Activated naive CD8-positive, alpha-beta T cell (primary cell): ENCODE measurements at regions not wholly inside any gene's neighbourhood (a gene's known extent, or its start where the extent isn't known, plus 50 kb on each side); places are given as distances from the start of the nearest gene placed in this dataset.
"Not testable (repeated sequence)": the region's sequence is repeated elsewhere in the genome, so short reads cannot be mapped to it uniquely, and the experiment has no call there.

Experiments used
- H3K27ac Mint-ChIP-seq: one replicate; pipeline ENCODE4 v1.8.0; 2021; ENCODE audit warnings: mixed read lengths
- H3K27me3 Mint-ChIP-seq: one replicate; pipeline ENCODE4 v1.8.0; 2021; ENCODE audit warnings: mixed read lengths
- H3K36me3 Mint-ChIP-seq: one replicate; pipeline ENCODE4 v1.8.0; 2021; ENCODE audit warnings: mixed read lengths
- H3K4me1 Mint-ChIP-seq: one replicate; pipeline ENCODE4 v1.8.0; 2021; ENCODE audit warnings: low read depth, mixed read lengths
- H3K4me3 Mint-ChIP-seq: one replicate; pipeline ENCODE4 v1.8.0; 2021; ENCODE audit warnings: mild to moderate bottlenecking, mixed read lengths
- H3K9me3 Mint-ChIP-seq: one replicate; pipeline ENCODE4 v1.8.0; 2021; ENCODE audit warnings: low read depth, mixed read lengths

GRCh38 chr3:66552846-66553245, 52.0 kb upstream of the LRIG1 start:
- H3K27me3 Mint-ChIP-seq, result no peaks in the 10 kb centered on the region
- H3K4me3 Mint-ChIP-seq, result no peak overlapping the region
- no peaks in the 10 kb centered on the region for H3K4me1 Mint-ChIP-seq
- no peak overlapping the region for H3K27ac Mint-ChIP-seq
- H3K9me3 Mint-ChIP-seq, result no peaks in the 10 kb centered on the region
- no peaks in the 10 kb centered on the region for H3K36me3 Mint-ChIP-seq

DNA sequence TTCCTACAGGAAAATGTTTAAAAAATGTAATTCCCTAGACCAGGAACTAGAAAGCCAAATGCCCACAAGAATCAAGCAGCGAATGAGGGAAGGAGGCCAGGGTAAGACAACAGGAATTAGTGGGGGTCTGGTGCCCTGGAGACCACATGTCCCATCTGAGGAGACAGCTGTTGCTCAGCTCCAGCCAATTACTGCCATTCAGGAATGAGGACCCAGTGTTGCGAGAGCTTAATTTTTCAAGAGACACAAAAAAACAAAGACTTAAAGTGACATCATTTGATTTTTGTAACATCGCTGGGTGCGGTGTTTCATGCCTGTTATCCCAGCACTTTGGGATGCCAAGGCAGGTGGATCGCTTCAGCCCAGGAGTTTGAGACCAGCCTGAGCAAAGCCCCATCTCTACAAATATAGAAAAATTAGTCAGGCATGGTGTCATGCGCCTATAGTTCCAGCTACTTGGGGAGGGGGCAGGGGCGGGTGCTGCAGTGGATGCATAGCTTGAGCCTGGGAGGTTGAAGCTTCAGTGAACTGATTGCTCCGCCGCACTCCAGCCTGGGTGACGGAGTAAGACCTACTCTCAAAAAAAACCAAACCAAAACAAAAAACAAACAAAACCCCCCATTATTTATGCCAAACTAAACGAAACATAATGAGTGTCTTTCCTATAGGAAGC, 52.8 kb upstream of the LRIG1 start:
- Mint-ChIP-seq H3K27me3 (no peaks in the 10 kb centered on the region), H3K27ac (no peak overlapping the region), H3K9me3 (no peaks in the 10 kb centered on the region), H3K4me1 (no peaks in the 10 kb centered on the region), H3K36me3 (no peaks in the 10 kb centered on the region), H3K4me3 (no peak overlapping the region)

DNA sequence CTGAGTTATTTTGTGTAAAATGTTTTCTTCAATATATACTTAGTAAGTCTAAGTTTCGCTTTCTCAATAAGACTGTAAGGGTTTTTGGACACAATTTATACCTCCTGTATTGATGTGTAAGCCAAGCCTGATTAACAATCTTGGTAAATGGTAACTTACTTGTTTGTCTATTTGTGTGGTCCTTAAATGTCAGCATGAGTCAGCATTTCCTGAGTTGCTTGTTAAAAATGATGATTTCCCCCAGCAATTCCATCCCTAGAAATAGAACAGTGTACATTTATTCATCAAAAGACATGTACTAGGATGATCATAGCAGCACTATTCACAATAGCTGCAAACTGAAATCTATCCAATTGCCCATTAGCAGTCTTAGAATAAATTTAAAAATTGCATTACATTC, 53.4 kb upstream of the LRIG1 start:
- no peaks in the 10 kb centered on the region for H3K36me3 Mint-ChIP-seq
- no peak overlapping the region for H3K4me3 Mint-ChIP-seq
- no peaks in the 10 kb centered on the region for H3K9me3 Mint-ChIP-seq
- H3K4me1 Mint-ChIP-seq, result no peaks in the 10 kb centered on the region
- no peak overlapping the region for H3K27ac Mint-ChIP-seq
- no peaks in the 10 kb centered on the region for H3K27me3 Mint-ChIP-seq

DNA sequence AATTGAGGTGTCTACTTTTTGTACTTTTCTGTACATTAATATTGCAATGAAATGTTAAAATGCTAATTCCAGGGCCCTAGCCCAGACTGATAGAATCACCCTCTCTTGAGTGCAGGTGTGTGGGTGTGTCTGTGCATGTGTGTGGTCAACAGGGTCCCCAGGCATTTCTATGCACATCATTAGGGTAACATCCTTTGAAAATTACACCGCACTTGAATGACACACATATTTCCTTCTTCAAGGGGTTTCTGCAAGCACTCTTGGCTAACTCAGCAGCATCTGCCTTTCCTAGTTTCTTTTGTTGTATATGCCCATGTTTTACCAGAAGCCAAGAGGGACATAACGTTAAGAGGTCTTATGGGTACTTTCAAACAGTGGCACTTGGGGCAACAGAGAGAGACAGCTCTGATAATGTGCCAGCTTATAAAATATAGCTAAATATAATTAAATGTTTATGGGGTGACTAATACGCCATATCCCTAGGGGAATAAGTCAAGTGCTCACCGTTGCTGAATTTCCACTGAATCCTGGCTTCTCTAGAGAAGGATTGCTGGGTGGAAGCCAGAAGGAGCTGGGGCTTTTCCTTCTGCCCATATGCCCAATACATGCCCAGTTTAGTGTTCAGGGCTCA, 54.5 kb upstream of the LRIG1 start:
- H3K36me3 Mint-ChIP-seq, result no peaks in the 10 kb centered on the region
- H3K4me1 Mint-ChIP-seq, result no peaks in the 10 kb centered on the region
- no peak overlapping the region for H3K4me3 Mint-ChIP-seq
- no peaks in the 10 kb centered on the region for H3K27me3 Mint-ChIP-seq
- no peak overlapping the region for H3K27ac Mint-ChIP-seq
- no peaks in the 10 kb centered on the region for H3K9me3 Mint-ChIP-seq

- Mint-ChIP-seq H3K27me3 (no peaks in the 10 kb centered on the region), H3K4me1 (no peaks in the 10 kb centered on the region), H3K4me3 (no peak overlapping the region), H3K36me3 (no peaks in the 10 kb centered on the region), H3K27ac (no peak overlapping the region), H3K9me3 (no peaks in the 10 kb centered on the region)
These were observed 56.3 kb upstream of the LRIG1 start for GRCh38 chr3:66557170-66557569.

DNA sequence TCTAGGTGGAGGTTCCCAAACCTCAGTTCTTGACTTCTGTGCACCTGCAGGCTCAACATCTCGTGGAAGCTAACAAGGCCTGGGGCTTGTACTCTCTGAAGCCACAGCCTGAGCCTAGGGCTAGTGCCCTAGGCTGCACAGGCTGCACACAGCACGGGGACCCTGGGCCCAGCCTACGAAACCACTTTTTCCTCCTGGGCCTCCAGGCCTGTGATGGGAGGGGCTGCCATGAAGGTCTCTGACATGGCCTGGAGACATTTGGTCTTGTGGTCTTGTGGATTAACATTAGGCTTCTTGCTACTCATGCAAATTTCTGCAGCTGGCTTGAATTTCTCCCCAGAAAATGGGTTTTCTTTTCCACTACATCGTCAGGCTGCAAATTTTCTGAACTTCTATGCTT, 59.1 kb upstream of the LRIG1 start:
- H3K4me3 Mint-ChIP-seq, H3K27ac Mint-ChIP-seq, H3K9me3 Mint-ChIP-seq, H3K36me3 Mint-ChIP-seq, H3K4me1 Mint-ChIP-seq, H3K27me3 Mint-ChIP-seq: not testable (repeated sequence)

- Mint-ChIP-seq H3K27me3 (no peaks in the 10 kb centered on the region), H3K4me1 (no peaks in the 10 kb centered on the region), H3K4me3 (no peak overlapping the region), H3K9me3 (no peaks in the 10 kb centered on the region), H3K36me3 (no peaks in the 10 kb centered on the region), H3K27ac (no peak overlapping the region)
These were observed 60.5 kb upstream of the LRIG1 start for GRCh38 chr3:66561367-66561766.

DNA sequence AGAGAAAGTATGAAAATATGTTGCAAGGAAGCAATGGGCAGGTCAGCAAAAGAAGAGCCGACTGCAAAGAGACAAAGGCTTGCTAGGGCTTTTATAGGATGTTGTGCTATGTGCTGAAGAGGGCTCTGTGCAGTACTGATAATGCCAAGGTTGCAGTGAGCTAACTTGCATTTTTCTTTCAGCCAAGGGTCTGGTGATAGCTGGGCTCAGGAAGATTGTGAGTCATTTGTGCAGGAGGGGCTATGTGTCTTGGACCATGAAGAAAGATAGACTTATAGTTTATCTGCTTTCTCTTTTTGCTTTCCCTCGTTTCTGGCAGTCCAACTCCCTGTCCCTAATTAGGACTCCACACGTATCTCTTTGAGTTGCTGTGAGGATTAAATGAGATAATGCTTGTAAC, 64.5 kb upstream of the LRIG1 start:
- H3K27ac Mint-ChIP-seq, result no peak overlapping the region
- H3K9me3 Mint-ChIP-seq, result no peaks in the 10 kb centered on the region
- H3K4me1 Mint-ChIP-seq, result no peaks in the 10 kb centered on the region
- H3K27me3 Mint-ChIP-seq, result peaks cover 4% of the 10 kb centered on the region
- no peaks in the 10 kb centered on the region for H3K36me3 Mint-ChIP-seq
- no peak overlapping the region for H3K4me3 Mint-ChIP-seq

DNA sequence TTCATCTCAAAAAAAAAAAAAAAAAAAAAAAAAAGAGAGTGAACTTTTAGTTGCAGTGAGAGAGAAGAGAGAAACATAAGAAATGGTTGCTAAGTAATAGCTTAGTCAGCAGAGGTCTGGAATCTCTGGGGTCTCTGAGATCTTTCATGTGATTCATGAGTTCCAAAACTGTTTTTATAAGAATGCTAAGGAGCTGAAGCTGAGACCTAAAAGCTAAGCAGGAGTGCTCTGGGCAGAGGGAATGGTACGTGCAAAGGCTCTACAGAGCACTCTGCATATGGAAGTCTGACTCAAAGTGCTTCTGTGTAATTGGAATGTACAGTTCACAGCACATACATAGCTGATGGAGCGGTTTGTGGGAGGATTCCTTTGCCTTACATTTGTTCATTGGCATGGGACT, 66.3 kb upstream of the LRIG1 start:
- Mint-ChIP-seq H3K4me1 (no peaks in the 10 kb centered on the region), H3K27me3 (peaks cover 4% of the 10 kb centered on the region), H3K4me3 (no peak overlapping the region), H3K27ac (no peak overlapping the region), H3K36me3 (no peaks in the 10 kb centered on the region), H3K9me3 (no peaks in the 10 kb centered on the region)

DNA sequence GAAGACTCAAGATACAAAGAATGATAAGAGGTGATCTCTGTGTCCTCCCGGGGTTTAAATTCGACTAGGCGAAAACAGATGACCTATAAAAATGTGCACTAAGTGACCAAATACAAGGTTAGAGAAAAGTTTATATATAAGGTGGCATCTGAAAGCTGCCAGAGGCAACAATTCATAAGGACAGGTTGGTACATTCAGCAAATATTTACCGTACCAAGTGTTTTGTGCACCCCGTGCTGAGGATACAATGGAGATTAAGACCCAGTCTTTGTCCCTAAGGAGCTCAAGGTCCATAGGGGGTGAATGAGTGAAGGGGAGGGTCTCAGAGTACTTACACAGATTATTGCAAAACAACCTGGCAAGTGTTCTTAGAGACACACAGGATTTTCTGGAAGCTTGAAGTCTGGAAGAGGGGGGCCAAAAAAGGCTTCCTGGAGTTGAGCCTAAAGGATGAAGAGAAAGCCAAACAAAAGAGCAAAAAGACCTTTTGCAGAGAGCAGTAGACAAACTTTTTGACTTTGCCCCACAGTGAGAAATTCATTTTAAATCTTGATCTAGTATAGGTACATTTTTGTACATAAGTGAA, 71.4 kb upstream of the LRIG1 start:
- Mint-ChIP-seq H3K4me3 (no peak overlapping the region), H3K4me1 (no peaks in the 10 kb centered on the region), H3K27me3 (peaks cover 2% of the 10 kb centered on the region), H3K27ac (no peak overlapping the region), H3K36me3 (no peaks in the 10 kb centered on the region), H3K9me3 (no peaks in the 10 kb centered on the region)

- Mint-ChIP-seq H3K4me1 (no peaks in the 10 kb centered on the region), H3K27me3 (peaks cover 2% of the 10 kb centered on the region), H3K4me3 (no peak overlapping the region), H3K36me3 (no peaks in the 10 kb centered on the region), H3K9me3 (no peaks in the 10 kb centered on the region), H3K27ac (no peak overlapping the region)
These were observed 72.3 kb upstream of the LRIG1 start for GRCh38 chr3:66572938-66573710.

GRCh38 chr3:66574091-66574490, 73.3 kb upstream of the LRIG1 start:
- H3K27me3 Mint-ChIP-seq, result no peaks in the 10 kb centered on the region
- H3K9me3 Mint-ChIP-seq, result peaks cover 9% of the 10 kb centered on the region
- peaks cover 7% of the 10 kb centered on the region for H3K36me3 Mint-ChIP-seq
- H3K4me1 Mint-ChIP-seq, result no peaks in the 10 kb centered on the region
- H3K27ac Mint-ChIP-seq, result no peak overlapping the region
- no peak overlapping the region for H3K4me3 Mint-ChIP-seq

GRCh38 chr3:66577426-66578203, 76.8 kb upstream of the LRIG1 start:
- Mint-ChIP-seq H3K4me3 (no peak overlapping the region), H3K9me3 (peaks cover 14% of the 10 kb centered on the region), H3K27me3 (peaks cover 3% of the 10 kb centered on the region), H3K27ac (no peak overlapping the region), H3K4me1 (peaks cover 2% of the 10 kb centered on the region), H3K36me3 (peaks cover 10% of the 10 kb centered on the region)

DNA sequence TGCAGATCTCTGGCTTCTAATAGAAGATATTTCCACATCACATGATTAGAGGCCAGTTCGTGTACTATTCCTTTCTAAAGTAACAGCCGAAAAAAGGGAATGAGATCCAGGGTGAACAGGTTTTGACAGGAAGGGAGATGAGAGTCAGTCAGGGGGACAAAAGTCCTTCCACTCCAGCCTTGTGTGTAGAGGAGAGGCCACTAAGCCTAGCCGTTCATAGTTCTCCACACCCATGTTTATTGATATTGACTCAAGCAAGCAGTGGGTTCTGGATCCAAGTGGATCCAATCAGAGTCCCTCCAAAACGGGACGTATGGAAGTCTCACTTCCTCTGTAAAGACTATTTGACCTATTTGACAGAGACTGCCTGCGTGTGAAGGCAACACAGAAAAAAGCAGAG, 80.4 kb upstream of the LRIG1 start:
- peaks cover 14% of the 10 kb centered on the region for H3K9me3 Mint-ChIP-seq
- peaks cover 15% of the 10 kb centered on the region for H3K4me1 Mint-ChIP-seq
- peaks cover 10% of the 10 kb centered on the region for H3K36me3 Mint-ChIP-seq
- H3K4me3 Mint-ChIP-seq, result no peak overlapping the region
- H3K27ac Mint-ChIP-seq, result no peak overlapping the region
- H3K27me3 Mint-ChIP-seq, result peaks cover 10% of the 10 kb centered on the region
